ENCODE measurements at regions not wholly inside any gene's neighbourhood (a gene's known extent, or its start where the extent isn't known, plus 50 kb on each side); places are given as distances from the start of the nearest gene placed in this dataset.
"Not testable (repeated sequence)": the region's sequence is repeated elsewhere in the genome, so short reads cannot be mapped to it uniquely, and the experiment has no call there.

GRCh38 chr1:20432341-20432740, 53.7 kb downstream of the CAMK2N1 start:
- DNase-seq (ENCODE audit: low read depth in 2 of 3, low spot score in 1 of 3) = no peak

- DNase-seq (ENCODE audit: low read depth in 2 of 3, low spot score in 1 of 3) = no peak
Observed at GRCh38 chr1:20431176-20431460, 54.9 kb downstream of the CAMK2N1 start.

- DNase-seq (ENCODE audit: low read depth in 2 of 3, low spot score in 1 of 3) = peak; percentile 28 to 45 (median 35)
Observed at GRCh38 chr1:20430355-20431175, 55.4 kb downstream of the CAMK2N1 start.

GRCh38 chr1:20429296-20429695, 56.7 kb downstream of the CAMK2N1 start:
- DNase-seq (ENCODE audit: low read depth in 2 of 3, low spot score in 1 of 3) = no peak

GRCh38 chr1:20428841-20429240, 57.2 kb downstream of the CAMK2N1 start:
- no peak for DNase-seq (ENCODE audit: low read depth in 2 of 3, low spot score in 1 of 3)

GRCh38 chr1:20426923-20427322, 59.1 kb downstream of the CAMK2N1 start:
- DNase-seq (ENCODE audit: low read depth in 2 of 3, low spot score in 1 of 3) = peak in 1 of 3 donors; percentile 7

GRCh38 chr1:20426371-20426770, 59.6 kb downstream of the CAMK2N1 start:
- DNase-seq (ENCODE audit: low read depth in 2 of 3, low spot score in 1 of 3) = no peak

- DNase-seq (ENCODE audit: low read depth in 2 of 3, low spot score in 1 of 3) = no peak
Observed at GRCh38 chr1:20425622-20426021, 60.4 kb downstream of the CAMK2N1 start.

GRCh38 chr1:20423169-20423795, 62.7 kb downstream of the CAMK2N1 start:
- DNase-seq (ENCODE audit: low read depth in 2 of 3, low spot score in 1 of 3) = no peak

- DNase-seq (ENCODE audit: low read depth in 2 of 3, low spot score in 1 of 3) = no peak
Observed at GRCh38 chr1:20421441-20421840, 64.6 kb downstream of the CAMK2N1 start.

- no peak for DNase-seq (ENCODE audit: low read depth in 2 of 3, low spot score in 1 of 3)
Observed at GRCh38 chr1:20417581-20417980, 68.4 kb downstream of the CAMK2N1 start.

GRCh38 chr1:20416706-20417105, 69.3 kb downstream of the CAMK2N1 start:
- no peak for DNase-seq (ENCODE audit: low read depth in 2 of 3, low spot score in 1 of 3)

- no peak for DNase-seq (ENCODE audit: low read depth in 2 of 3, low spot score in 1 of 3)
Observed at GRCh38 chr1:20413776-20414140, 72.3 kb downstream of the CAMK2N1 start.

- no peak for DNase-seq (ENCODE audit: low read depth in 2 of 3, low spot score in 1 of 3)
Observed at GRCh38 chr1:20413136-20413775, 72.8 kb downstream of the CAMK2N1 start.

- peak in 2 of 3 donors; percentile 4 to 9 for DNase-seq (ENCODE audit: low read depth in 2 of 3, low spot score in 1 of 3)
Observed at GRCh38 chr1:20411196-20411980, 74.6 kb downstream of the CAMK2N1 start.

- no peak for DNase-seq (ENCODE audit: low read depth in 2 of 3, low spot score in 1 of 3)
Observed at GRCh38 chr1:20410503-20410902, 75.5 kb downstream of the CAMK2N1 start.

- DNase-seq (ENCODE audit: low read depth in 2 of 3, low spot score in 1 of 3) = no peak
Observed at GRCh38 chr1:20409971-20410370, 76.0 kb downstream of the CAMK2N1 start.

GRCh38 chr1:20409012-20409411, 77.0 kb downstream of the CAMK2N1 start:
- no peak for DNase-seq (ENCODE audit: low read depth in 2 of 3, low spot score in 1 of 3)

GRCh38 chr1:20408133-20408650, 77.8 kb downstream of the CAMK2N1 start:
- not testable (repeated sequence) for DNase-seq (ENCODE audit: low read depth in 2 of 3, low spot score in 1 of 3)

- DNase-seq (ENCODE audit: low read depth in 2 of 3, low spot score in 1 of 3) = no peak
Observed at GRCh38 chr1:20405893-20406604, 80.0 kb downstream of the CAMK2N1 start.

All from stimulated activated CD4-positive, alpha-beta T cell treated with anti-CD3 and anti-CD28 coated beads, Interleukin-12 subunit alpha, Interleukin-12 subunit beta, amount 100 ng/mL, for 48 hours (primary cell).